ENCODE measurements at regions not wholly inside any gene's neighbourhood (a gene's known extent, or its start where the extent isn't known, plus 50 kb on each side); places are given as distances from the start of the nearest gene placed in this dataset.

GRCh38 chr1:244144053-244144452 lies 93.0 kb downstream of the ZBTB18 start:
- no peak overlapping the region for H3K4me3 ChIP-seq (ENCODE audit: low read depth, low read length)
- TF ChIP-seq ZNF341 (tag by site-specific recombination; IDR thresholded peaks at IDR 0.05; ENCODE audit: low read depth) (no peak), ZNF510 (tag by site-specific recombination; IDR thresholded peaks at IDR 0.05; ENCODE audit: insufficient replicate concordance) (no peak)
- TF ChIP-seq, protein P1, sequence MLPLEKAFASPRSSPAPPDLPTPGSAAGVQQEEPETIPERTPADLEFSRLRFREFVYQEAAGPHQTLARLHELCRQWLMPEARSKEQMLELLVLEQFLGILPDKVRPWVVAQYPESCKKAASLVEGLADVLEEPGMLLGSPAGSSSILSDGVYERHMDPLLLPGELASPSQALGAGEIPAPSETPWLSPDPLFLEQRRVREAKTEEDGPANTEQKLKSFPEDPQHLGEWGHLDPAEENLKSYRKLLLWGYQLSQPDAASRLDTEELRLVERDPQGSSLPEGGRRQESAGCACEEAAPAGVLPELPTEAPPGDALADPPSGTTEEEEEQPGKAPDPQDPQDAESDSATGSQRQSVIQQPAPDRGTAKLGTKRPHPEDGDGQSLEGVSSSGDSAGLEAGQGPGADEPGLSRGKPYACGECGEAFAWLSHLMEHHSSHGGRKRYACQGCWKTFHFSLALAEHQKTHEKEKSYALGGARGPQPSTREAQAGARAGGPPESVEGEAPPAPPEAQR (tag by site-specific recombination; IDR thresholded peaks at IDR 0.05): no peak
- TF ChIP-seq, protein P2, sequence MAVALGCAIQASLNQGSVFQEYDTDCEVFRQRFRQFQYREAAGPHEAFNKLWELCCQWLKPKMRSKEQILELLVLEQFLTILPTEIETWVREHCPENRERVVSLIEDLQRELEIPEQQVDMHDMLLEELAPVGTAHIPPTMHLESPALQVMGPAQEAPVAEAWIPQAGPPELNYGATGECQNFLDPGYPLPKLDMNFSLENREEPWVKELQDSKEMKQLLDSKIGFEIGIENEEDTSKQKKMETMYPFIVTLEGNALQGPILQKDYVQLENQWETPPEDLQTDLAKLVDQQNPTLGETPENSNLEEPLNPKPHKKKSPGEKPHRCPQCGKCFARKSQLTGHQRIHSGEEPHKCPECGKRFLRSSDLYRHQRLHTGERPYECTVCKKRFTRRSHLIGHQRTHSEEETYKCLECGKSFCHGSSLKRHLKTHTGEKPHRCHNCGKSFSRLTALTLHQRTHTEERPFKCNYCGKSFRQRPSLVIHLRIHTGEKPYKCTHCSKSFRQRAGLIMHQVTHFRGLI (tag by site-specific recombination; IDR thresholded peaks at IDR 0.05): no peak
- no peaks in the 10 kb centered on the region for H3K4me1 ChIP-seq (ENCODE audit: control insufficient read depth, insufficient read depth, low read length)
- ChIA-PET CTCF (interaction anchor here (0.6 to 1.2 kb wide), 2 partner anchors 18 to 92 kb away, joined by 3 read pairs; no protein-coding TSS in a partner anchor), POLR2A (no interaction called here)
- H3K27ac ChIP-seq (ENCODE audit: extremely low read depth, low read depth, low read length): no peak overlapping the region
- no peaks in the 10 kb centered on the region for H3K36me3 ChIP-seq (ENCODE audit: control insufficient read depth in 2 of 2, insufficient read depth in 1 of 2, low read length in 2 of 2)
- H3K9me3 ChIP-seq (ENCODE audit: control insufficient read depth, insufficient read depth, low read depth, low read length): no peaks in the 10 kb centered on the region

DNA sequence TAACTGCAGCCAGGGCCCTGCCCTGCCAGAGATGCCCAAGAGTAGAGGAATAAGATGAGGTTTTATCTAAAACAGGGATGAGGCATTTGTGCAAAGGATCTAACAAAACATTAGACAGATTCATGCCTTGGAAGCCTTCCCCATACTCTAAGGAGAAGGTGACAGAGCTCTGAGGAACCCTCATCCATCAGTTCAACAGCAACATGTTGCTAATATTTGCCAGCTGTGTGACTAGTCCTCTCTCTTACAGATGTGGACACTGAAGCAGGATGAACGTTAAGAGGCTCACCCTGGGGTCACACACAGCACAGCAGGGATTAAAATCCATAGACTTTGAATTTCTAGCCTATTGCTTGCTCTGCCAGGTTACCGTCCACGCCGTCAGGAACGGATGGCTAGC lies 99.0 kb downstream of the ZBTB18 start:
- TF ChIP-seq SCRT2 (tag by site-specific recombination; IDR thresholded peaks at IDR 0.05) (0 out of 2 replicates have a peak, but pooled peaks have one; percentile 44), TRIM28 (IDR thresholded peaks at IDR 0.05; ENCODE audit: borderline replicate concordance, low read length) (no peak)
- Histone ChIP-seq H3K4me3 (ENCODE audit: low read depth, low read length) (no peak overlapping the region), H3K36me3 (ENCODE audit: control insufficient read depth in 2 of 2, insufficient read depth in 1 of 2, low read length in 2 of 2) (no peaks in the 10 kb centered on the region), H3K4me1 (ENCODE audit: control insufficient read depth, insufficient read depth, low read length) (no peaks in the 10 kb centered on the region), H3K27ac (ENCODE audit: extremely low read depth, low read depth, low read length) (no peak overlapping the region), H3K9me3 (ENCODE audit: control insufficient read depth, insufficient read depth, low read depth, low read length) (no peaks in the 10 kb centered on the region)
- ChIA-PET POLR2A (no interaction called here), CTCF (no interaction called here)

DNA sequence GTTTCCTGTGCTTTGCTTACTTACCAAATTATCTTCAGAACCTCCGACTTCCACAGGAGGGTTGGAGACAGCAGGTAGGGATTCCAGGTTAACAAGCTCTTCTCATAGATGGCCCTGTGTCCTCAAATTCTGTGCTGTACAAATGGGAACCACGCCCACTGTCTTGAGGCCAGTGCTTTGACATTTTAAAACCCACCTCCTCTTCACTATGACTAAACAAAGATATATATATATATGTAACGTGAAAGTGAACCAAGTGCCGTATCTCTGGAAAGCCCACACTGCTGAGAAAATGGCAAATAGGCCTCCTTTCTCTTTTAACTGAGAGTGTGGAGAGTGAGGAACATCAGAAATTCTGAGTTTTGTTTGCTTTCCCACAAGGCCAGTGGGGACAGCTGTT lies 99.6 kb downstream of the ZBTB18 start:
- no peaks in the 10 kb centered on the region for H3K9me3 ChIP-seq (ENCODE audit: control insufficient read depth, insufficient read depth, low read depth, low read length)
- ChIA-PET POLR2A (no interaction called here), CTCF (no interaction called here)
- no peaks in the 10 kb centered on the region for H3K4me1 ChIP-seq (ENCODE audit: control insufficient read depth, insufficient read depth, low read length)
- TF ChIP-seq ZNF2 (tag by site-specific recombination; IDR thresholded peaks at IDR 0.05): no peak
- no peak for TF ChIP-seq ZNF324 (tag by site-specific recombination; IDR thresholded peaks at IDR 0.05)
- TF ChIP-seq, protein P3, sequence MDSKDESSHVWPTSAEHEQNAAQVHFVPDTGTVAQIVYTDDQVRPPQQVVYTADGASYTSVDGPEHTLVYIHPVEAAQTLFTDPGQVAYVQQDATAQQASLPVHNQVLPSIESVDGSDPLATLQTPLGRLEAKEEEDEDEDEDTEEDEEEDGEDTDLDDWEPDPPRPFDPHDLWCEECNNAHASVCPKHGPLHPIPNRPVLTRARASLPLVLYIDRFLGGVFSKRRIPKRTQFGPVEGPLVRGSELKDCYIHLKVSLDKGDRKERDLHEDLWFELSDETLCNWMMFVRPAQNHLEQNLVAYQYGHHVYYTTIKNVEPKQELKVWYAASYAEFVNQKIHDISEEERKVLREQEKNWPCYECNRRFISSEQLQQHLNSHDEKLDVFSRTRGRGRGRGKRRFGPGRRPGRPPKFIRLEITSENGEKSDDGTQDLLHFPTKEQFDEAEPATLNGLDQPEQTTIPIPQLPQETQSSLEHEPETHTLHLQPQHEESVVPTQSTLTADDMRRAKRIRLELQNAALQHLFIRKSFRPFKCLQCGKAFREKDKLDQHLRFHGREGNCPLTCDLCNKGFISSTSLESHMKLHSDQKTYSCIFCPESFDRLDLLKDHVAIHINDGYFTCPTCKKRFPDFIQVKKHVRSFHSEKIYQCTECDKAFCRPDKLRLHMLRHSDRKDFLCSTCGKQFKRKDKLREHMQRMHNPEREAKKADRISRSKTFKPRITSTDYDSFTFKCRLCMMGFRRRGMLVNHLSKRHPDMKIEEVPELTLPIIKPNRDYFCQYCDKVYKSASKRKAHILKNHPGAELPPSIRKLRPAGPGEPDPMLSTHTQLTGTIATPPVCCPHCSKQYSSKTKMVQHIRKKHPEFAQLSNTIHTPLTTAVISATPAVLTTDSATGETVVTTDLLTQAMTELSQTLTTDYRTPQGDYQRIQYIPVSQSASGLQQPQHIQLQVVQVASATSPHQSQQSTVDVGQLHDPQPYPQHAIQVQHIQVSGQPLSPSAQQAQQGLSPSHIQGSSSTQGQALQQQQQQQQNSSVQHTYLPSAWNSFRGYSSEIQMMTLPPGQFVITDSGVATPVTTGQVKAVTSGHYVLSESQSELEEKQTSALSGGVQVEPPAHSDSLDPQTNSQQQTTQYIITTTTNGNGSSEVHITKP (tag by site-specific recombination; IDR thresholded peaks at IDR 0.05): no peak
- 0 out of 2 replicates have a peak, but pooled peaks have one; percentile 44 for TF ChIP-seq PRDM1 (tag by site-specific recombination; IDR thresholded peaks at IDR 0.05)
- no peaks in the 10 kb centered on the region for H3K36me3 ChIP-seq (ENCODE audit: control insufficient read depth in 2 of 2, insufficient read depth in 1 of 2, low read length in 2 of 2)
- H3K4me3 ChIP-seq (ENCODE audit: low read depth, low read length): no peak overlapping the region
- H3K27ac ChIP-seq (ENCODE audit: extremely low read depth, low read depth, low read length): no peak overlapping the region

DNA sequence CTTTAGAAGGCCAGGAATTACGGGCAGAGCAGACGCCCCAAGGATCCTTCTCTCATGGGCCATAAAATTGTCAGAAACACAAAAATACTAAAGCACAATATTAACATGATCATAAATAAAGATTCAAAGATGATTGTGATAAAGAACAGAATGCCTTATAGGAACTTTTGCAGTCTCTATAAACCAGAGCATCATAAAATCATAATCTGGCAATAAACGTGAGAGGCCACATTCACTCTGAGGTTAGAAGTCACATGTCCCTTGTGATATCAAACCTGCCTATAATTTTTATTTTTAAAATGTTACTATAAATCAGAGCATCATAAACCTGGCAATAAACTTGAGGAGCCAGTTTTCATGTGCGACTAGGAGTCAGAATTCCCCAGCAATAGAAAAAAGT lies 100.5 kb downstream of the ZBTB18 start:
- TF ChIP-seq PRDM6 (tag by site-specific recombination; IDR thresholded peaks at IDR 0.05) (0 out of 2 replicates have a peak, but pooled peaks have one; percentile 36), GLIS1 (tag by site-specific recombination; IDR thresholded peaks at IDR 0.05) (no peak), ZNF335 (tag by site-specific recombination; conservative IDR thresholded peaks at IDR 0.05) (peak; percentile 28; the same call in 1 of the 2 replicates), ZNF26 (tag by site-specific recombination; IDR thresholded peaks at IDR 0.05) (no peak)
- ChIA-PET POLR2A (no interaction called here), CTCF (interaction anchor here (0.9 kb wide), 1 partner anchor 122 kb away, joined by 3 read pairs; no protein-coding TSS in a partner anchor)
- Histone ChIP-seq H3K27ac (ENCODE audit: extremely low read depth, low read depth, low read length) (no peak overlapping the region), H3K36me3 (ENCODE audit: control insufficient read depth in 2 of 2, insufficient read depth in 1 of 2, low read length in 2 of 2) (no peaks in the 10 kb centered on the region), H3K9me3 (ENCODE audit: control insufficient read depth, insufficient read depth, low read depth, low read length) (no peaks in the 10 kb centered on the region), H3K4me3 (ENCODE audit: low read depth, low read length) (no peak overlapping the region), H3K4me1 (ENCODE audit: control insufficient read depth, insufficient read depth, low read length) (no peaks in the 10 kb centered on the region)
